ENCODE measurements at regions not wholly inside any gene's neighbourhood (a gene's known extent, or its start where the extent isn't known, plus 50 kb on each side); places are given as distances from the start of the nearest gene placed in this dataset.

DNA sequence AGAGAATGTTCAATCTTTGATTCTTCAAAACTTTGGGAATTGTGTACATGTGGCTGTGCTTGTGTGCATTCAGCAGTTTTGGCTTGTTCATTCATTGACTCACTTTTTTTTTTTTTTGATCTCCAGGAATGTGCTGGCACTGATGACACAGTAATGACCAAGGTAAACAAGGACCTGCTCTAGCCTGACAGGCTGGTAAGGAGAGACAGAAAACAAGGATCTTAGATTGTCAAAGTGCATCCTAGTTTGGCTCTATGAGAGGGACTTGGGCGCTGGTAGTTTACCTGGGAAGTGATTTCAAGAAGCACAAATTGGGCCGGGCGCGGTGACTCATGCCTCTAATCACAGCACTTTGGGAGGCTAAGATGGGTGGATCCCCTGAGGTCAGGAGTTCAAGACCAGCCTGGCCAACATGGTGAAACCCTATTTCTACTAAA is 233.1 kb upstream of the WSCD1 start:
- no peaks in the 10 kb centered on the region for H3F3A ChIP-seq (ENCODE audit: control insufficient read depth, insufficient read depth)
- peaks cover 25% of the 10 kb centered on the region for H3K4me1 ChIP-seq (ENCODE audit: control insufficient read depth, low read length)
- H3K27ac ChIP-seq (ENCODE audit: low read depth, low read length) = no peak overlapping the region
- H4K20me1 ChIP-seq (ENCODE audit: control insufficient read depth, insufficient read depth, low read depth, low read length) = no peaks in the 10 kb centered on the region
- H3K4me2 ChIP-seq (ENCODE audit: low read length) = no peak overlapping the region
- no peaks in the 10 kb centered on the region for H3K27me3 ChIP-seq (ENCODE audit: control insufficient read depth, low read length)
- no peaks in the 10 kb centered on the region for H3K9me3 ChIP-seq (ENCODE audit: control insufficient read depth, insufficient read depth, low read length)
- TF ChIP-seq, protein P1, sequence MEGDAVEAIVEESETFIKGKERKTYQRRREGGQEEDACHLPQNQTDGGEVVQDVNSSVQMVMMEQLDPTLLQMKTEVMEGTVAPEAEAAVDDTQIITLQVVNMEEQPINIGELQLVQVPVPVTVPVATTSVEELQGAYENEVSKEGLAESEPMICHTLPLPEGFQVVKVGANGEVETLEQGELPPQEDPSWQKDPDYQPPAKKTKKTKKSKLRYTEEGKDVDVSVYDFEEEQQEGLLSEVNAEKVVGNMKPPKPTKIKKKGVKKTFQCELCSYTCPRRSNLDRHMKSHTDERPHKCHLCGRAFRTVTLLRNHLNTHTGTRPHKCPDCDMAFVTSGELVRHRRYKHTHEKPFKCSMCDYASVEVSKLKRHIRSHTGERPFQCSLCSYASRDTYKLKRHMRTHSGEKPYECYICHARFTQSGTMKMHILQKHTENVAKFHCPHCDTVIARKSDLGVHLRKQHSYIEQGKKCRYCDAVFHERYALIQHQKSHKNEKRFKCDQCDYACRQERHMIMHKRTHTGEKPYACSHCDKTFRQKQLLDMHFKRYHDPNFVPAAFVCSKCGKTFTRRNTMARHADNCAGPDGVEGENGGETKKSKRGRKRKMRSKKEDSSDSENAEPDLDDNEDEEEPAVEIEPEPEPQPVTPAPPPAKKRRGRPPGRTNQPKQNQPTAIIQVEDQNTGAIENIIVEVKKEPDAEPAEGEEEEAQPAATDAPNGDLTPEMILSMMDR (IDR thresholded peaks at IDR 0.05; ENCODE audit: low read depth, low read length, poor library complexity, severe bottlenecking) = no peak
- no peak for TF ChIP-seq EZH2phosphoT487 (IDR thresholded peaks at IDR 0.05; ENCODE audit: borderline replicate concordance, low read length)
- H3K79me2 ChIP-seq (ENCODE audit: control insufficient read depth, low read length) = no peaks in the 10 kb centered on the region
- H3K36me3 ChIP-seq (ENCODE audit: control insufficient read depth, low read length) = no peaks in the 10 kb centered on the region
- no peaks in the 10 kb centered on the region for H3K9me2 ChIP-seq (replicated peaks; ENCODE audit: control insufficient read depth, low read length)
- no peak overlapping the region for H3K4me3 ChIP-seq (ENCODE audit: low read length)

DNA sequence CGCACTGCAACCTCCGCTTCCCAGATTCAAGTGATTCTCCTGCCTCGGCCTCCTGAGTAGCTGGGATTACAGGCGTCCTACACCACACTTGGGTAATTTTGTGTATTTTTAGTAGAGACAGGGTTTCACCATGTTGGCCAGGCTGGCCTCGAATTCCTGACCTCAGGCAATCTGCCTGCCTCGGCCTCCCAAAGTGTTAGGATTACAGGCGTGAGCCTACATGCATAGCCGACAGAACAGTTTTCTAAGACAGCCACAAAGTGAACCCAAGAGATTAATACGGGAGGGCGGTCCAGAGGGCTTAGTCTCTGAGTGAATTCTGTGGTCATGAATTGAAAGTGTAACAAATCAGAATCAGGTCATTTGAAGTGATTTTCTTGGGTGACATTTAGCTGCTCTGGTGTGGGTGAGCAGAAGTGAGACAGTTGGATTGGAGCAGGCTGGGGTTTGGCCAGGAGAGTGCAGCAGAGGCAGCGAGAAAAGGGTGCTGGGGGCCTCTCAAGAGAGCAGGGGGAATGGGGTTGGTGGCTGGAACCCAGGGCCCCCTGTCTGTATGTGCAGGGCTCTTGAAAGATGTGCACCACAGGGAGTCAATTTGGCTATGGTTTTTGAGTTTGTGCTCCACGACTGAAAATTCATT is 231.4 kb upstream of the WSCD1 start:
- no peak overlapping the region for H3K27ac ChIP-seq (ENCODE audit: low read depth, low read length)
- H3K36me3 ChIP-seq (ENCODE audit: control insufficient read depth, low read length) = no peaks in the 10 kb centered on the region
- no peaks in the 10 kb centered on the region for H3K9me2 ChIP-seq (replicated peaks; ENCODE audit: control insufficient read depth, low read length)
- TF ChIP-seq, protein P1 (IDR thresholded peaks at IDR 0.05; ENCODE audit: low read depth, low read length, poor library complexity, severe bottlenecking) = no peak
- TF ChIP-seq EZH2phosphoT487 (IDR thresholded peaks at IDR 0.05; ENCODE audit: borderline replicate concordance, low read length) = no peak
- H3K4me3 ChIP-seq (ENCODE audit: low read length) = no peak overlapping the region
- H4K20me1 ChIP-seq (ENCODE audit: control insufficient read depth, insufficient read depth, low read depth, low read length) = no peaks in the 10 kb centered on the region
- peaks cover 14% of the 10 kb centered on the region for H3K4me1 ChIP-seq (ENCODE audit: control insufficient read depth, low read length)
- H3K79me2 ChIP-seq (ENCODE audit: control insufficient read depth, low read length) = no peaks in the 10 kb centered on the region
- no peaks in the 10 kb centered on the region for H3K27me3 ChIP-seq (ENCODE audit: control insufficient read depth, low read length)
- no peaks in the 10 kb centered on the region for H3K9me3 ChIP-seq (ENCODE audit: control insufficient read depth, insufficient read depth, low read length)
- H3K4me2 ChIP-seq (ENCODE audit: low read length) = no peak overlapping the region
- no peaks in the 10 kb centered on the region for H3F3A ChIP-seq (ENCODE audit: control insufficient read depth, insufficient read depth)

DNA sequence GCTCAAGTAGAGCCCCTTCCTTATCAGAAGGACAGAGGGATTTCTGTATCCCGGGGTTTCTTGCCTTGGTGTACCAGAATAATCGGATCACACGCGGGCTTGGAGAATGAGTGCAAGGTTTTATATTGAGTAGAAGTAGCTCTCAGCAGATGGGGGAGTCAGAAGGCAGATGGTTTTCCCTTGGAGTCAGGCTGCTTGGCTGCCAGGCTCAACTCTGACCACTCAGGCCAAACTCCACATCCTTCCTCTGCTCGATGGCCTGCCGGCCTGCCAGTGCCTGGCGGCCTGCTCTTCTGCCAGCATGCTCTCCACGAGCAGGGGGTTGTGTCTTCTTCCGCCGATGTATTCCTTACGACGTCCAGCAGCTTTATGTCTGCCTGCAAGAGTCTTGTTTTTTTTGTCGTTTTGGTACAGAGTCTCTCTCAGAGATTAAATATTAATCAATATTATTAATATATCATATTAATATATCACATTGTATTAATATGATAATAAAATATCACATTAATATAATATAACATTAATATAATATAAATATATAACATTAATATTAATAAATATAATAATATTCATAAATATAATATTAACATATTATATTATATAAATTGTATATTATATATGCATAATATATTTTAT is 229.2 kb upstream of the WSCD1 start:
- Histone ChIP-seq H3K4me3 (ENCODE audit: low read length) (no peak overlapping the region), H3K36me3 (ENCODE audit: control insufficient read depth, low read length) (no peaks in the 10 kb centered on the region), H3K79me2 (ENCODE audit: control insufficient read depth, low read length) (no peaks in the 10 kb centered on the region), H3K4me2 (ENCODE audit: low read length) (no peak overlapping the region), H3K9me2 (replicated peaks; ENCODE audit: control insufficient read depth, low read length) (no peaks in the 10 kb centered on the region), H3K4me1 (ENCODE audit: control insufficient read depth, low read length) (no peaks in the 10 kb centered on the region), H3F3A (ENCODE audit: control insufficient read depth, insufficient read depth) (no peaks in the 10 kb centered on the region), H3K9me3 (ENCODE audit: control insufficient read depth, insufficient read depth, low read length) (no peaks in the 10 kb centered on the region), H3K27me3 (ENCODE audit: control insufficient read depth, low read length) (no peaks in the 10 kb centered on the region), H4K20me1 (ENCODE audit: control insufficient read depth, insufficient read depth, low read depth, low read length) (no peaks in the 10 kb centered on the region), H3K27ac (ENCODE audit: low read depth, low read length) (no peak overlapping the region)
- TF ChIP-seq EZH2phosphoT487 (IDR thresholded peaks at IDR 0.05; ENCODE audit: borderline replicate concordance, low read length) = no peak
- TF ChIP-seq, protein P1 (IDR thresholded peaks at IDR 0.05; ENCODE audit: low read depth, low read length, poor library complexity, severe bottlenecking) = no peak
